ENCODE measurements at regions not wholly inside any gene's neighbourhood (a gene's known extent, or its start where the extent isn't known, plus 50 kb on each side); places are given as distances from the start of the nearest gene placed in this dataset.

- H3K9ac ChIP-seq (ENCODE audit: low read depth, low read length): no peak overlapping the region
- no peaks in the 10 kb centered on the region for H3K9me3 ChIP-seq (ENCODE audit: control insufficient read depth, insufficient read depth, low read length)
- H3K9me1 ChIP-seq (ENCODE audit: insufficient read depth, low read length): no peaks in the 10 kb centered on the region
- H3K4me3 ChIP-seq (ENCODE audit: insufficient read depth, low read depth, low read length): no peak overlapping the region
- no CpG with 5 or more reads among the region's 2 CpGs for WGBS, 2 experiments (ENCODE audit: extremely low coverage in 2 of 2, insufficient read length in 1 of 2)
- H2AFZ ChIP-seq (replicated peaks; ENCODE audit: low read length, poor library complexity): no peak overlapping the region
- no peak overlapping the region for H3K4ac ChIP-seq (ENCODE audit: low read depth, low read length)
- intact Hi-C loops (cut with micrococcal nuclease) (no loop called here), dilution Hi-C loops (cut with HindIII; ENCODE audit: low sequenced_read_pairs, unreplicated experiment) (no loop called here), in situ Hi-C loops (cut with MboI; ENCODE audit: low sequenced_read_pairs) (no loop called here)
- no peak overlapping the region for H3K14ac ChIP-seq (replicated peaks; ENCODE audit: low read depth, low read length)
- CTCF ChIA-PET: no interaction called here
- H3K18ac ChIP-seq (ENCODE audit: low read depth, low read length): no peak overlapping the region
- no peak overlapping the region for H2BK5ac ChIP-seq (ENCODE audit: low read depth, low read length, poor library complexity, severe bottlenecking)
- no peak overlapping the region for H2BK20ac ChIP-seq (ENCODE audit: low read depth, low read length)
- TF ChIP-seq POLR2A (IDR thresholded peaks at IDR 0.05; ENCODE audit: low read depth, low read length): no peak
- no peak for TF ChIP-seq MXI1 (IDR thresholded peaks at IDR 0.05; ENCODE audit: borderline replicate concordance, low read depth, low read length)
- TF ChIP-seq CEBPB (IDR thresholded peaks at IDR 0.05; ENCODE audit: low read depth, low read length): no peak
- no peak for TF ChIP-seq RAD21 (IDR thresholded peaks at IDR 0.05; ENCODE audit: low read length)
- TF ChIP-seq SMC3 (IDR thresholded peaks at IDR 0.05; ENCODE audit: low read depth, low read length): no peak
- TF ChIP-seq CHD1 (IDR thresholded peaks at IDR 0.05; ENCODE audit: low read depth, low read length): no peak
- TF ChIP-seq MAZ (IDR thresholded peaks at IDR 0.05; ENCODE audit: borderline replicate concordance, low read depth, low read length): no peak
- TF ChIP-seq MAFK (IDR thresholded peaks at IDR 0.05; ENCODE audit: low read depth, low read length): no peak
- no peak for TF ChIP-seq NFE2L2 (IDR thresholded peaks at IDR 0.05; ENCODE audit: low read depth, low read length)
- no peak for TF ChIP-seq RFX5 (IDR thresholded peaks at IDR 0.05; ENCODE audit: low read depth, low read length)
- TF ChIP-seq USF2 (IDR thresholded peaks at IDR 0.05; ENCODE audit: low read depth, low read length): no peak
- no peak for TF ChIP-seq RCOR1 (IDR thresholded peaks at IDR 0.05; ENCODE audit: insufficient replicate concordance, low read length)
- no peak for TF ChIP-seq FOS (IDR thresholded peaks at IDR 0.05; ENCODE audit: low read depth, low read length)
- DNase-seq (no peak), ATAC-seq (ENCODE audit: low read depth) (no peak)
- no peaks in the 10 kb centered on the region for H3K4me1 ChIP-seq (ENCODE audit: control insufficient read depth, insufficient read depth, low read length)
- no peak overlapping the region for H2BK15ac ChIP-seq (ENCODE audit: low read depth, low read length)
- H4K20me1 ChIP-seq (ENCODE audit: insufficient read depth, low read length): no peaks in the 10 kb centered on the region
- H3K56ac ChIP-seq (ENCODE audit: extremely low read depth, insufficient read depth, low read length): no peak overlapping the region
- H2BK120ac ChIP-seq (ENCODE audit: low read depth, low read length): no peak overlapping the region
- BruUV-seq (replicated peaks): no TSS peak
- no peak overlapping the region for H4K8ac ChIP-seq (ENCODE audit: low read depth in 2 of 2, low read length in 2 of 2)
- H3K4me2 ChIP-seq (ENCODE audit: low read depth, low read length): no peak overlapping the region
- H4K5ac ChIP-seq (ENCODE audit: low read depth, low read length): no peak overlapping the region
- H2AK9ac ChIP-seq (replicated peaks; ENCODE audit: low read depth, low read length, poor library complexity): no peak overlapping the region
- no peak overlapping the region for H4K91ac ChIP-seq (ENCODE audit: insufficient read depth, low read depth, low read length)
- H3K79me1 ChIP-seq (ENCODE audit: low read depth in 1 of 2, low read length in 2 of 2): no peaks in the 10 kb centered on the region
- H3K27ac ChIP-seq (ENCODE audit: insufficient read depth, low read length): no peak overlapping the region
- no peaks in the 10 kb centered on the region for H3K36me3 ChIP-seq (ENCODE audit: control insufficient read depth, insufficient read depth, low read length)
- no peak overlapping the region for H3K23ac ChIP-seq (ENCODE audit: low read depth, low read length)
- H3K27me3 ChIP-seq (ENCODE audit: control insufficient read depth, insufficient read depth, low read length): no peaks in the 10 kb centered on the region
- POLR2A ChIA-PET (ENCODE audit: unreplicated experiment): no interaction called here
- no peak overlapping the region for H2AK5ac ChIP-seq (ENCODE audit: low read depth, low read length)
Measured at GRCh38 chr6:40148882-40149573, 214.8 kb upstream of the MOCS1 start.

All from IMR-90 (cell line).